ENCODE measurements at regions not wholly inside any gene's neighbourhood (a gene's known extent, or its start where the extent isn't known, plus 50 kb on each side); places are given as distances from the start of the nearest gene placed in this dataset.

DNA sequence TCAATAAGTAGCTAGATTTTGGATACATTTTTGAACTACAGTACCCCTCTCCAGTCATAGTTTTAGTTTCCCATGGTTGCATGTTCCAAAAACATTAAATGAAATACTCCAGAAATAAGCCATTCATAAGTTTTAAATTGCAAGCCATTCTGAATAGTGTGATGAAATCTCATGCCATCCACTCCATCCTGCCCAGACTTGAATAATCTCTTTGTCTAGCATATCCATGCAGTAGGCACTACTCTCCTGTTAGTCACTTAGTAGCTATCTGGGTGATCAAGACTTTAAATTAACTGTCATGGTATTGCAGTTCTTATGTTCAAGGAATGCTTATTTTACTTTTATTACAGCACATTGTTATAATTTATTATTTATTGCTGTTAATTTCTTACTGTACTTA lies 237.4 kb downstream of the SPANXN1 start:
- no peak overlapping the region for H3K4me2 ChIP-seq (replicated peaks; ENCODE audit: low read depth, low read length, poor library complexity, severe bottlenecking)
- no peak overlapping the region for H2AFZ ChIP-seq (ENCODE audit: insufficient read depth, low read depth, low read length, poor library complexity, severe bottlenecking)
- intact Hi-C loops (cut with micrococcal nuclease), result no loop called here
- H3K4me3 ChIP-seq (ENCODE audit: control extremely low read depth in 1 of 5, extremely low read depth in 1 of 5, insufficient read depth in 1 of 5, low read depth in 2 of 5, low read length in 4 of 5), result no peak overlapping the region
- no peak overlapping the region for H3K9ac ChIP-seq (ENCODE audit: low read length)
- Mint-ChIP-seq H3K9me3 (ENCODE audit: insufficient read depth) (no peaks in the 10 kb centered on the region), H3K4me1 (no peaks in the 10 kb centered on the region), H3K27me3 (no peaks in the 10 kb centered on the region), H3K27ac (no peak overlapping the region), H3K4me3 (no peak overlapping the region)
- no peak overlapping the region for H3K27ac ChIP-seq (ENCODE audit: low read length in 2 of 2)
- TF ChIP-seq EZH2 (IDR thresholded peaks at IDR 0.05; ENCODE audit: borderline replicate concordance, insufficient read depth, low read depth, low read length, poor library complexity, severe bottlenecking), result no peak
- TF ChIP-seq, protein P1, sequence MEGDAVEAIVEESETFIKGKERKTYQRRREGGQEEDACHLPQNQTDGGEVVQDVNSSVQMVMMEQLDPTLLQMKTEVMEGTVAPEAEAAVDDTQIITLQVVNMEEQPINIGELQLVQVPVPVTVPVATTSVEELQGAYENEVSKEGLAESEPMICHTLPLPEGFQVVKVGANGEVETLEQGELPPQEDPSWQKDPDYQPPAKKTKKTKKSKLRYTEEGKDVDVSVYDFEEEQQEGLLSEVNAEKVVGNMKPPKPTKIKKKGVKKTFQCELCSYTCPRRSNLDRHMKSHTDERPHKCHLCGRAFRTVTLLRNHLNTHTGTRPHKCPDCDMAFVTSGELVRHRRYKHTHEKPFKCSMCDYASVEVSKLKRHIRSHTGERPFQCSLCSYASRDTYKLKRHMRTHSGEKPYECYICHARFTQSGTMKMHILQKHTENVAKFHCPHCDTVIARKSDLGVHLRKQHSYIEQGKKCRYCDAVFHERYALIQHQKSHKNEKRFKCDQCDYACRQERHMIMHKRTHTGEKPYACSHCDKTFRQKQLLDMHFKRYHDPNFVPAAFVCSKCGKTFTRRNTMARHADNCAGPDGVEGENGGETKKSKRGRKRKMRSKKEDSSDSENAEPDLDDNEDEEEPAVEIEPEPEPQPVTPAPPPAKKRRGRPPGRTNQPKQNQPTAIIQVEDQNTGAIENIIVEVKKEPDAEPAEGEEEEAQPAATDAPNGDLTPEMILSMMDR (IDR thresholded peaks at IDR 0.05), result no peak
- no peaks in the 10 kb centered on the region for H4K20me1 ChIP-seq (ENCODE audit: control insufficient read depth, insufficient read depth, low read length, poor library complexity, severe bottlenecking)
- H3K4me1 ChIP-seq (ENCODE audit: control insufficient read depth in 2 of 2, insufficient read depth in 2 of 2, low read length in 2 of 2), result no peaks in the 10 kb centered on the region
- H3K79me2 ChIP-seq (ENCODE audit: control insufficient read depth, insufficient read depth, low read length), result no peaks in the 10 kb centered on the region
- H3K27me3 ChIP-seq (replicated peaks in 1 of 4; ENCODE audit: control extremely low read depth in 1 of 4, control insufficient read depth in 3 of 4, insufficient read depth in 4 of 4, low read length in 3 of 4), result no peaks in the 10 kb centered on the region
- no peaks in the 10 kb centered on the region for H3K36me3 ChIP-seq (replicated peaks in 1 of 2; ENCODE audit: control extremely low read depth in 1 of 2, control insufficient read depth in 1 of 2, extremely low read depth in 1 of 2, insufficient read depth in 2 of 2, low read length in 1 of 2)
- no peak for DNase-seq
- ChIA-PET CTCF (no interaction called here), POLR2A (no interaction called here)
- no peaks in the 10 kb centered on the region for H3K9me3 ChIP-seq (ENCODE audit: control extremely low read depth in 1 of 3, control insufficient read depth in 2 of 3, insufficient read depth in 1 of 3, low read length in 2 of 3)
- ATAC-seq (ENCODE audit: low read depth), result no peak

DNA sequence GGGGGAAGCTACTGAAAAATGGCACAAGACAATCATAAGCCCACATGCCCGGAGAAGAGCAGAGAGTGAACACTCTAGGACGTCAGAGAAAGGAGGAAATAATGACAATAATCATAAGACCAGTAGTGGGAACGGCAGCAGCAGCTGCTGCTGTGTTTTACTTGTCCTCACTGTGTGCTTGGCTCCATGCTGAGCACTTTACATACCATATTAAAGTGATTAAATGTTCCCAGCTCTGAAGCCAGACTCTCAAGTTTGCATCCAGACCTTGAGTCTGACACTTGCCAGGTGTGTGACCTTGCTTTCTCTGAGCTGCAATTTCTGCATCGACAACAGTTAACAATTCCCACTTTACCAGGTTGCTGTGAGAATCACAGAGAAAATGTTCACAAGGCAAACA lies 255.4 kb downstream of the SPANXN1 start:
- no peak overlapping the region for H3K4me3 ChIP-seq (ENCODE audit: control extremely low read depth in 1 of 5, extremely low read depth in 1 of 5, insufficient read depth in 1 of 5, low read depth in 2 of 5, low read length in 4 of 5)
- no peaks in the 10 kb centered on the region for H3K79me2 ChIP-seq (ENCODE audit: control insufficient read depth, insufficient read depth, low read length)
- no peaks in the 10 kb centered on the region for H3K27me3 Mint-ChIP-seq
- ATAC-seq (ENCODE audit: low read depth) (no peak), DNase-seq (no peak)
- H3K9me3 Mint-ChIP-seq (ENCODE audit: insufficient read depth), result no peaks in the 10 kb centered on the region
- H3K27ac ChIP-seq (ENCODE audit: low read length in 2 of 2), result no peak overlapping the region
- CTCF ChIA-PET, result no interaction called here
- H3K36me3 ChIP-seq (replicated peaks in 1 of 2; ENCODE audit: control extremely low read depth in 1 of 2, control insufficient read depth in 1 of 2, extremely low read depth in 1 of 2, insufficient read depth in 2 of 2, low read length in 1 of 2), result no peaks in the 10 kb centered on the region
- intact Hi-C loops (cut with micrococcal nuclease), result no loop called here
- TF ChIP-seq, protein P1 (IDR thresholded peaks at IDR 0.05), result no peak
- TF ChIP-seq EZH2 (IDR thresholded peaks at IDR 0.05; ENCODE audit: borderline replicate concordance, insufficient read depth, low read depth, low read length, poor library complexity, severe bottlenecking), result no peak
- no CpG with 5 or more reads among the region's 4 CpGs for WGBS (ENCODE audit: insufficient coverage)
- H3K27me3 ChIP-seq (replicated peaks in 1 of 4; ENCODE audit: control extremely low read depth in 1 of 4, control insufficient read depth in 3 of 4, insufficient read depth in 4 of 4, low read length in 3 of 4), result no peaks in the 10 kb centered on the region
- no peak overlapping the region for H3K9ac ChIP-seq (ENCODE audit: low read length)
- no peak overlapping the region for H3K4me3 Mint-ChIP-seq
- POLR2A ChIA-PET, result no interaction called here
- H2AFZ ChIP-seq (ENCODE audit: insufficient read depth, low read depth, low read length, poor library complexity, severe bottlenecking), result no peak overlapping the region
- H4K20me1 ChIP-seq (ENCODE audit: control insufficient read depth, insufficient read depth, low read length, poor library complexity, severe bottlenecking), result no peaks in the 10 kb centered on the region
- H3K4me1 Mint-ChIP-seq, result no peaks in the 10 kb centered on the region
- H3K4me1 ChIP-seq (ENCODE audit: control insufficient read depth in 2 of 2, insufficient read depth in 2 of 2, low read length in 2 of 2), result no peaks in the 10 kb centered on the region
- H3K9me3 ChIP-seq (ENCODE audit: control extremely low read depth in 1 of 3, control insufficient read depth in 2 of 3, insufficient read depth in 1 of 3, low read length in 2 of 3), result peaks cover 0 to 3% (median 0%) of the 10 kb centered on the region in 3 donors
- no peak overlapping the region for H3K27ac Mint-ChIP-seq
- no peak overlapping the region for H3K4me2 ChIP-seq (replicated peaks; ENCODE audit: low read depth, low read length, poor library complexity, severe bottlenecking)

Measured in B cell (primary cell).